ENCODE measurements at regions not wholly inside any gene's neighbourhood (a gene's known extent, or its start where the extent isn't known, plus 50 kb on each side); places are given as distances from the start of the nearest gene placed in this dataset.
"Not testable (repeated sequence)": the region's sequence is repeated elsewhere in the genome, so short reads cannot be mapped to it uniquely, and the experiment has no call there.

- DNase-seq (ENCODE audit: low read depth in 2 of 2): not testable (repeated sequence)
Observed at GRCh38 chr4:3926969-3927755, 161.0 kb downstream of the ADRA2C start.

- not testable (repeated sequence) for DNase-seq (ENCODE audit: low read depth in 2 of 2)
Observed at GRCh38 chr4:3929431-3929830, 163.2 kb downstream of the ADRA2C start.

DNA sequence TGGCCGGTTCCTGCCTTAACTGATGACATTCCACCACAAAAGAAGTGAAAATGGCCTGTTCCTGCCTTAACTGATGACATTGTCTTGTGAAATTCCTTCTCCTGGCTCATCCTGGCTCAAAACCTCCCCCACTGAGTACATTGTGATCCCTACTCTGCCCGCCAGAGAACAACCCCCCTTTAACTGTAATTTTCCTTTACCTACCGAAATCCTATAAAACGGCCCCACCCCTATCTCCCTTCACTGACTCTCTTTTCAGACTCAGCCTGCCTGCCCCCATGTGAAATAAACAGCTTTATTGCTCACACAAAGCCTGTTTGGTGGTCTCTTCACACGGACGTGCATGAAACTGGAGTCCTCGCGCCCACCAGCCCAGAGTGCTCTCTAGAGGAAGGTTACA is 166.5 kb downstream of the ADRA2C start:
- not testable (repeated sequence) for DNase-seq (ENCODE audit: low read depth in 2 of 2)

- not testable (repeated sequence) for DNase-seq (ENCODE audit: low read depth in 2 of 2)
Observed at GRCh38 chr4:3935406-3935805, 169.2 kb downstream of the ADRA2C start.

DNA sequence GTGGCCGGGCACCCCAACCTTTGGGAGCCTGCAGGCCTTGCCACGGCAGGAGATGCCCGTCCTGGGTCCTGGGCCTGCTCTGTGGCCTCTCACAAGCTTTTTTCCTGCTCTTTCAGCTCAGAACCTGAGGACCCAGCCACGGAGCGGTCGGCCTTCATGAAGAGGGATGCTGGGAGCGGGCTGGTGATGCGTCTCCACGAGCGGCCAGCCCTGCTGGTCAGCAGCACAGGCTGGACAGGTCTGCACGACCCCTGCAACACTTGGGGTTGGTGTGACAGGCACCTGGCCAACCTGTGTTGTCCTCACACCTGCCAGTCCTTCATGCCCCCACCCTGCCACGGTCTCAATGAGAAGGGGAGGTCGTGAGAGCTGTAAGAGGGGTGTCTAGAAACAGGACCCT is 170.0 kb downstream of the ADRA2C start:
- DNase-seq (ENCODE audit: low read depth in 2 of 2): no peak

GRCh38 chr4:3937849-3938562 is 171.8 kb downstream of the ADRA2C start:
- DNase-seq (ENCODE audit: low read depth in 2 of 2): not testable (repeated sequence)

DNA sequence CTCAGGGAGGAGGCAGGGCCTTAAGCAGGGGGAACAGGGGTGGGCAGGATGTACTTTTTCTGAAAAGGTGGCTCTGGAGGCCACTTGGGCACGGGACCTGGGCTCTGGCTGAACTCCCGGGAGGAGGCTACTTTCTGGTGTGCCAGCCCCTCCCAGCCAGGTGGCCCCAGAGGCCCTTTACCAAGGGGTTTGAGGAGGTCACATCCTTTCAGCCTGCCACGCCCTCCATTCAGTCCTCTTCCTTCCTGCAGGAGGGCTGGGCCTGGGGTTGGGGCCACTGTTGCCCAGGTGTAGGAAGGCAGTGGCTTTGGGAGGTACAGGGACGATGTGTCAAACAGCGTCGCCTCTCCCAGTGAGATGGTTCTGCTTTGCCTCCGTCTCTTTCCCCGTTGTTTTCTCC is 172.5 kb downstream of the ADRA2C start:
- DNase-seq (ENCODE audit: low read depth in 2 of 2): not testable (repeated sequence)

- not testable (repeated sequence) for DNase-seq (ENCODE audit: low read depth in 2 of 2)
Observed at GRCh38 chr4:3939954-3940591, 173.9 kb downstream of the ADRA2C start.

DNA sequence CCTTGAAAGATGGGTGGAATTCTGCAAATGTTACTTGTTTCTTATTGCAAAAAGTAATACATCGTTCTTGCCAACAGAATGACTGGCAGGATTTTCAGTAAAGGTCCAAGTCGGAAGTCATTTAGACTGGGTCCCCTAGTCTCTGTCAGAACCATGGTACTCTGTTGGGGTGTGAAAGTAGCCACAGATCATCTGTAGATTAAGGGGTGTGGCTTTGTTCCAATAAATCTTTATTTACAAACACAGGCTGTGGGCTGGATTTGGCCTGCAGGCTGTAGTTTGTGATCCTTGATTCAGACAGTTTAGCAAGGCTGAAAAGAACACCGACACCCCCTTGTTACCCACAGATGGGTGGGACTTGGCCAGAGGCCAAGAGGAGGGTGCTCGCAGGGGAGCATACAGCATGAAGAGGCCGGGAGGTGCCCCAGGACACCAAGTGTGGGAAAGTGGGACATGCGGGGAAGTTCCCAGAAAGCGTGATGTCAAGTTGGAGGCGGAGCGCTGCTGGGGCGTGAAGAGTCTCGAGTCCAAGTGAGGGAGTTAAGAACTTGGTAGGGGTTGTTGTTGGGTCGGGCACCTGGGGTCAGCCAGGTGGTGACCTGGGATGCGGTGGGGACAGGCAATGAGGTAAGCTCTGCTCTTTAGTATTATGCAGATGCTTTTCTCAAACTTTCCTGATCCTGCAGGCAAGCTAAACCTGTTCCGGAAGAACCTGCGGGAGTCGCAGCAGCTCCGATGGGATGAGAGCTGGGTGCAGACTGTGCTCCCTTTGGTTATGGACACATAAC is 175.7 kb downstream of the ADRA2C start:
- DNase-seq (ENCODE audit: low read depth in 2 of 2): not testable (repeated sequence)

GRCh38 chr4:3942569-3942971 is 176.4 kb downstream of the ADRA2C start:
- not testable (repeated sequence) for DNase-seq (ENCODE audit: low read depth in 2 of 2)

DNA sequence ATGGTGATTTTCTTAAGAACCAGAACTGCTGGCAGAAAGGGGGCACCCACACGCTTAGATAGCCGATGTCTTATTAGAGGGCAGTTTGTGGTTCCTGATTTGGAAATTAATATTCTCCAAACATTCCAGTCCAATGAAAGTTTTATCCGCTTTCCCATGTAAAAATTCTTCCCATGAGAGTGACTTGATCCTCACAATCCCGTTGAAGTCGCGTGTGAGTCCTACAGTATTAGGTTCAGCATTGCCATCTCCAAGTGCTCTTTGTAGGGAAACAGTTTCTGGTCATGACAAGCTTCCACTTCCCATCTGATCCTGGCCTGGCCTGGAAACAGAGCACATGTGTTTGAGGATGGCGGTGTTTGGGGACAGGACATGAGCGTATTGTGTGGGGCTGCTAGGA is 176.9 kb downstream of the ADRA2C start:
- DNase-seq (ENCODE audit: low read depth in 2 of 2): not testable (repeated sequence)

DNA sequence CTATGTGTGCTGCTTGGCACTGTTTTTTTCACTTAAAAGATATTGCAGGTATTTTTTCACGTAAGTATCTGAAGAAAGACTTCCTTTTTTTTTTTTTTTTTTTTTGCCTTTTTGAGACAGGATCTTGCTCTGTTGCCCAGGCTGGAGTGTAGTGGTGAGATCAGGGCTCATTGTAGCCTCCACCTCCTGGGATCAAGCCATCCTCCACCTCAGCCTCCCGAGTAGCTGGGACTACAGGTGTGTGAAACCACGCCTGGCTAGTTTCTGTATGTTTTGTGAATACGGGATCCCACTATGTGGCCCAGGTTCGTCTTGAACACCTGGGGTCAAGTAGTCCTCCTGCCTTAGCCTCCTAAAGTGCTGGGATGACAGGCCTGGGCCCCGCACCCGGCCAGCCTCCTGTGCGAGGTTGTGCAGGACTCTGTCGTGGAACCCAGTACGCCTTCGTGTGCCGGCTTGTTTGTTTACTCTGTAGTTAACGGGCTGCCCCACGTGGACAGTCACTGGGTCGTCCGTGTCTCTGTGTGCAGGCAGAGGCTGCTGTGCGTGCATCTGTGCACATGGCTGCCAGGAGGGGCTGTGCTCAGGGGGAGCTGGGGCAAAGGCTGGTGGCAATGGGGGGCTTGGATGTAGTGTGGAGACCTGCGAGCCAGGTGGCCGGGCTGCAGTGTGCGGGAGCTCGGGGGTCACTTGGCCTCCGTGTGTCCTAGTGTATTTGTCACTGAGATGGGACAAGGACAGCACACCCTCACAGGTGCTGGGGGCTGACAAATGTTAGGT is 179.5 kb downstream of the ADRA2C start:
- DNase-seq (ENCODE audit: low read depth in 2 of 2): no peak

DNA sequence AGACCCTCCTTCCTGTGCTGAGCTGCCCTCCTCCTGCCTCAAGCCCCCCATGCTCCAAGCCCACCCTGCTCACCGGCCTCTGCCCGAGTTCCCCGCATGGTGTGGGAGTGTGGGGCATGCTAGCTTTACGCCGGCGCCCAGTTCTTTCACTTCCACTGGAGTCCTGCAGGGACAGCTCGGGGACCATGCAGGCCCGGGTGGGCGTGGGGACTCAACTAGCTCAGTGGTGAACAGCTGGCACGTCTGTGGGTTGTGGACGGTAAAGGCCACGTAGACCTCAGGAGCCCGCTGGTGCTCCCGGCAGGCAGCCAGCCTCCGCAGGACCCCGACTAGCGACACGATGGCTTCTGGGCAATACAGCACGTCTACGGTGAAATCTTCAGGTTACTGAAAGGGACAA is 180.4 kb downstream of the ADRA2C start:
- DNase-seq (ENCODE audit: low read depth in 2 of 2): not testable (repeated sequence)

DNA sequence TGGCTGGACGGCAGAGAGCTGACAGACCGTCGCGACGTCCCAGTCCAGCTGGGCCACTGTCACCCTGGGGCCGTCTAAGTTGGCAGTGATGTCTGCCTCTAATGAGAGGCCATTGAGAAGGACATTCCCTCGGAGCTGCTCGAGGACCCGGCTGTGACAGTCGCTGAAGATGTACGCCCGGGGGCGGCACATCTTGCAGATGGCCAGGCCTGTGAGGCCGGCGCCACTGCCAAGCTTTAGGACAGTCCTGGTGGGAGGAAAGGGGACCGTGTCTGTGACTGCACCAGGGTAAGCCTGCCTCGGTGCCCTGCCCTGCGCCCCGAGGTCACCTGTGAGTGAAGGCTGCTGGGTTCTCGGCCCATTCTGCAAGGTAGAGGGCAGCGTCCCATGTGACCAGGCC is 181.6 kb downstream of the ADRA2C start:
- not testable (repeated sequence) for DNase-seq (ENCODE audit: low read depth in 2 of 2)

DNA sequence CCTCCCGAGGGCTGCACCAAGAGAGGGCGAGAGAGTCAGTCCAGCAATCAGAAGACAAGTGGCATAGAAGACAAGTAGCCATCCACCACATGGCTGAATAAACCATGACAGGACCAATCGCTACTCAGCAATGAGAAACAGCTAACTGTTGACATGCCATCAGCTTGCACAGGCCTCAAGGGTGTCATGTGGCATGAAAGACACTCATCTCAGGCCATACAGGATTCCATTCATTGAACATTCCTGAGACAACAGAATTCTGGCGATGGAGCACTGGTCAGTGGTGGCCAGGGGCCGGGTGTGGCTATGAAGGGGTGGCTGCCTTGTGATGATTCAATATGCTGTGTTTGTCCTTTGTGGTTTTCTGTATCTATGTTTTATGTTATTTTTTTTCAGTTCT is 182.0 kb downstream of the ADRA2C start:
- not testable (repeated sequence) for DNase-seq (ENCODE audit: low read depth in 2 of 2)

DNA sequence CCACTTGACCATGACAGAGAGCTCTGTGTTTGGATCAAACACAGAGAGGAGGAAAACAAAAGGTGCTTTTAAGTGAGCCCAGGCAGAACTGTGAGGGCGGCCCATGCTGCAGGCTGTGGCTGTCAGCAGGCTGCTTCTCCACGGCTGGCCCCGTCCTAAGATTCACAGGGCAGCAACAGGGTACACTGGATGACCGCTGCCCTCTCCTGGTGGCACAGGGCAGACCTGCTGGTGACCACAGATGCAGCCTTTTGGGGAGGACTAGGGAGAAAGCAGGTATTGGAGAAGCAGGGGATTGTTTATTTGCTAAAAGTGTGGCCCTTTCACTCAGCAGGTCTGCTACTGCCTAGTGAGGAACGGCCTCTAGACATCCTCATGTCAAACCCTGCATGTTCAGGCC is 183.7 kb downstream of the ADRA2C start:
- not testable (repeated sequence) for DNase-seq (ENCODE audit: low read depth in 2 of 2)

- DNase-seq (ENCODE audit: low read depth in 2 of 2): not testable (repeated sequence)
Observed at GRCh38 chr4:3952443-3953139, 186.4 kb downstream of the ADRA2C start.

- not testable (repeated sequence) for DNase-seq (ENCODE audit: low read depth in 2 of 2)
Observed at GRCh38 chr4:3953140-3953489, 186.9 kb downstream of the ADRA2C start.

GRCh38 chr4:3954540-3955320 is 188.5 kb downstream of the ADRA2C start:
- DNase-seq (ENCODE audit: low read depth in 2 of 2): peak; percentile 28 to 56

Measured in activated CD8-positive, alpha-beta memory T cell treated with anti-CD3 and anti-CD28 coated beads for 4 hours (primary cell).